Lung (tissue), 11 donors: ENCODE measurements at regions not wholly inside any gene's neighbourhood (a gene's known extent, or its start where the extent isn't known, plus 50 kb on each side); places are given as distances from the start of the nearest gene placed in this dataset.

Source experiments
- ATAC-seq: fragments of 200-7000 bp; cut with Tn5 transposase; one replicate; pipeline ENCODE4 v1.9.1; 2020; ENCODE audit warnings: moderate number of reproducible peaks; ENCODE audit not compliant: insufficient read depth, low FRiP score
- DNase-seq, 3 donors: peaks; one replicate each; pipeline ENCODE4 v3.0.0-alpha.2; 2013 to 2017
- H3K27ac ChIP-seq, 2 donors: one replicate each; pipeline ENCODE4 v1.5.1; 2013; ENCODE audit warnings: mild to moderate bottlenecking in 2 of 2, moderate library complexity in 2 of 2, control low read depth in 1 of 2, inconsistent platforms in 1 of 2, low read depth in 1 of 2, low read length in 1 of 2
- H3K27me3 ChIP-seq, 3 donors: one replicate each; pipeline ENCODE4 v1.5.1; 2013; ENCODE audit warnings: low read length in 2 of 3; ENCODE audit not compliant: control insufficient read depth in 3 of 3, insufficient read depth in 3 of 3
- H3K36me3 ChIP-seq, 4 donors: one replicate each; pipeline ENCODE4 v1.5.1; 2013; ENCODE audit warnings: low read length in 4 of 4, mild to moderate bottlenecking in 1 of 4, moderate library complexity in 1 of 4; ENCODE audit not compliant: control insufficient read depth in 4 of 4, insufficient read depth in 4 of 4
- H3K4me1 ChIP-seq, 5 donors: one replicate each; pipeline ENCODE4 v1.5.1; 2013; ENCODE audit warnings: low read length in 5 of 5, mild to moderate bottlenecking in 2 of 5, moderate library complexity in 1 of 5; ENCODE audit not compliant: control insufficient read depth in 5 of 5, insufficient read depth in 5 of 5
- H3K4me3 ChIP-seq: one replicate; pipeline ENCODE4 v1.5.1; 2013; ENCODE audit warnings: mild to moderate bottlenecking, control low read depth, moderate library complexity
- H3K9ac ChIP-seq, 2 donors: one replicate each; pipeline ENCODE4 v1.5.1; 2013; ENCODE audit warnings: low read length in 2 of 2, control low read depth in 1 of 2; ENCODE audit not compliant: insufficient read depth in 1 of 2
- H3K9me3 ChIP-seq, 4 donors: one replicate each; pipeline ENCODE4 v1.5.1; 2013; ENCODE audit warnings: low read length in 3 of 4, mild to moderate bottlenecking in 1 of 4, moderate library complexity in 1 of 4; ENCODE audit not compliant: control insufficient read depth in 4 of 4, insufficient read depth in 3 of 4
- CTCF ChIP-seq: IDR thresholded peaks from 2 replicates; pipeline ENCODE4 v1.5.1; 2012; ENCODE audit warnings: mild to moderate bottlenecking; ENCODE audit errors: control extremely low read depth, extremely low read depth
- WGBS, 2 donors: extraction: QIAGEN DNeasy Blood & Tissue Kit; methylation state at CpG; one replicate each; pipeline ENCODE4 v1.1.7; 2013; 5-methylcytosine and 5-hydroxymethylcytosine counted together
- donor health status: control.
- donor health status: control.
- donor health status: Bipolar disorder and iron deficiency.
- donor health status: healthy.
- donor health status: DM: yes; HTN: yes; CAD: no.

- WGBS, 2 donors, result 78 to 85% methylated on average over 7 of the region's 7 CpGs
- no peak for ATAC-seq
- DNase-seq, result no peak
Observed at GRCh38 chr11:116548256-116548655, 224.5 kb downstream of the BUD13 start.

DNA sequence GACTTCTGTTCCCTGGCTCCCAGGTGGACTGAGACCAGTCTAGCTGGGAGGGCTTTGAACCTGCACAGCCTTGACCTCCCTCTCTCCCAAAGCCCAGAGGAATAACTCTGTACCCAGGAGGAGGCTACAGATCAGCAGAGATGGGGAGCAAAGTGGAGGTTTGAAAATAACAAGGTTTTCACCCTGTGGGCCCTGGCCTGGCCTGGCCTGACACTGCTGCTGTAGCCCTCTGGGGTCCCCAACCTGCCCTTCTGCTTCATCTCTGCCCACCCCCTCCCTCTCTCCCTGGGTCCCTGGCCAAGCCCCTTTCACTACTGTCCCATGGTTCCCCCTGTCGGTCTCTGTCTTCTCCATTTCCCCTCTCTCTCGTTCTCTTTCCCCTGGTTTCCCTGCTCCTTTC is 225.2 kb downstream of the BUD13 start:
- DNase-seq (no peak), ATAC-seq (no peak)
- 57 to 59% methylated on average over 2 of the region's 2 CpGs for WGBS, 2 donors
- peaks cover 0 to 19% (median 0%) of the 10 kb centered on the region in 4 donors for H3K9me3 ChIP-seq
- no peaks in the 10 kb centered on the region for H3K36me3 ChIP-seq
- H3K27ac ChIP-seq, result no peak overlapping the region
- H3K9ac ChIP-seq, result no peak overlapping the region
- no peak overlapping the region for H3K4me3 ChIP-seq
- TF ChIP-seq CTCF, result no peak
- H3K27me3 ChIP-seq, result peaks cover 0 to 4% (median 0%) of the 10 kb centered on the region in 3 donors
- no peaks in the 10 kb centered on the region for H3K4me1 ChIP-seq

More at GRCh38 chr11:116548256-116548655, 224.5 kb downstream of the BUD13 start:
- H3K9ac ChIP-seq, result no peak overlapping the region
- no peak overlapping the region for H3K4me3 ChIP-seq
- no peaks in the 10 kb centered on the region for H3K4me1 ChIP-seq
- H3K9me3 ChIP-seq, result peaks cover 0 to 19% (median 0%) of the 10 kb centered on the region in 4 donors
- H3K27ac ChIP-seq, result no peak overlapping the region
- H3K36me3 ChIP-seq, result no peaks in the 10 kb centered on the region
- TF ChIP-seq CTCF, result no peak
- peaks cover 0 to 4% (median 0%) of the 10 kb centered on the region in 3 donors for H3K27me3 ChIP-seq

GRCh38 chr11:116545912-116546311 is 226.9 kb downstream of the BUD13 start:
- ATAC-seq (no peak), DNase-seq (no peak)
- no peak overlapping the region for H3K27ac ChIP-seq
- H3K27me3 ChIP-seq, result peaks cover 0 to 4% (median 0%) of the 10 kb centered on the region in 3 donors
- 91 to 94% methylated on average over 6 of the region's 6 CpGs for WGBS, 2 donors
- H3K36me3 ChIP-seq, result no peaks in the 10 kb centered on the region
- no peak overlapping the region for H3K9ac ChIP-seq
- H3K4me1 ChIP-seq, result no peaks in the 10 kb centered on the region
- no peak for TF ChIP-seq CTCF
- H3K4me3 ChIP-seq, result no peak overlapping the region
- peaks cover 0 to 18% (median 0%) of the 10 kb centered on the region in 4 donors for H3K9me3 ChIP-seq

DNA sequence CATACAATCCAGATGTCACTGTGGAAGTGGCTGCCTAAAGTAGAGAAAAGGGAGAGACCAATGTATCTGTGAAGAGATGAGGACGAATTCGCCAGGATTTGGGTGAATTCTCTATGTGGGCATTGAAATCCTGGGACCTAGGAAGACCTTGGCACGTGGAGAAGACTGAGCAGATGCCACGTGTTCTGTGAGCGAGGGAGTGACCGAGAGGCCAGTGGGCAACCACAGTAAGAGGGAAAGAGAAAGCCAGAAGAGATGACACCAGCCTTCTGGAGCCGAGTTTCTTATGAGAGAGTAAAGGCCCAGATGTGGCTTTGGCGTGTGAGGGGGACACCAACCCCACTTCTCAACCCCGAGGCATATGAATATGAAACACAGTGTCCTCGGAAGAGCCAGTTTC is 228.1 kb downstream of the BUD13 start:
- no peak for TF ChIP-seq CTCF
- Histone ChIP-seq H3K4me3 (peak overlapping the region; percentile 2), H3K9me3 (peaks cover 0 to 17% (median 0%) of the 10 kb centered on the region in 4 donors), H3K27ac (no peak overlapping the region), H3K4me1 (no peaks in the 10 kb centered on the region), H3K9ac (no peak overlapping the region), H3K36me3 (no peaks in the 10 kb centered on the region), H3K27me3 (peaks cover 0 to 4% (median 0%) of the 10 kb centered on the region in 3 donors)
- no peak for DNase-seq
- 85 to 88% methylated on average over 10 of the region's 10 CpGs for WGBS, 2 donors
- no peak for ATAC-seq
